ENCODE measurements at regions not wholly inside any gene's neighbourhood (a gene's known extent, or its start where the extent isn't known, plus 50 kb on each side); places are given as distances from the start of the nearest gene placed in this dataset.
A peak's percentile ranks its signal among the peaks of the same experiment; 100 is the strongest.

GRCh38 chr21:35924714-35925301 is 135.5 kb downstream of the SETD4 start:
- intact Hi-C loops (cut with micrococcal nuclease) = no loop called here
- TF ChIP-seq, protein P1, sequence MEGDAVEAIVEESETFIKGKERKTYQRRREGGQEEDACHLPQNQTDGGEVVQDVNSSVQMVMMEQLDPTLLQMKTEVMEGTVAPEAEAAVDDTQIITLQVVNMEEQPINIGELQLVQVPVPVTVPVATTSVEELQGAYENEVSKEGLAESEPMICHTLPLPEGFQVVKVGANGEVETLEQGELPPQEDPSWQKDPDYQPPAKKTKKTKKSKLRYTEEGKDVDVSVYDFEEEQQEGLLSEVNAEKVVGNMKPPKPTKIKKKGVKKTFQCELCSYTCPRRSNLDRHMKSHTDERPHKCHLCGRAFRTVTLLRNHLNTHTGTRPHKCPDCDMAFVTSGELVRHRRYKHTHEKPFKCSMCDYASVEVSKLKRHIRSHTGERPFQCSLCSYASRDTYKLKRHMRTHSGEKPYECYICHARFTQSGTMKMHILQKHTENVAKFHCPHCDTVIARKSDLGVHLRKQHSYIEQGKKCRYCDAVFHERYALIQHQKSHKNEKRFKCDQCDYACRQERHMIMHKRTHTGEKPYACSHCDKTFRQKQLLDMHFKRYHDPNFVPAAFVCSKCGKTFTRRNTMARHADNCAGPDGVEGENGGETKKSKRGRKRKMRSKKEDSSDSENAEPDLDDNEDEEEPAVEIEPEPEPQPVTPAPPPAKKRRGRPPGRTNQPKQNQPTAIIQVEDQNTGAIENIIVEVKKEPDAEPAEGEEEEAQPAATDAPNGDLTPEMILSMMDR (IDR thresholded peaks at IDR 0.05) = no peak
- no peaks in the 10 kb centered on the region for H3K79me2 ChIP-seq (ENCODE audit: insufficient read depth, low read length)
- H3K36me3 ChIP-seq (replicated peaks in 1 of 2; ENCODE audit: control insufficient read depth in 1 of 2, insufficient read depth in 2 of 2, low read length in 2 of 2) = no peaks in the 10 kb centered on the region
- H3K27me3 Mint-ChIP-seq (ENCODE audit: low read depth in 3 of 3) = peaks cover 0 to 5% (median 0%) of the 10 kb centered on the region in 3 donors
- H3K4me1 Mint-ChIP-seq = peaks cover 13% of the 10 kb centered on the region
- no peak overlapping the region for H3K27ac ChIP-seq (ENCODE audit: low read depth in 1 of 2, low read length in 2 of 2)
- peak overlapping the region; percentile 43 for H2AFZ ChIP-seq (ENCODE audit: insufficient read depth, low read depth, low read length, poor library complexity, severe bottlenecking)
- H3K4me2 ChIP-seq (replicated peaks; ENCODE audit: extremely low read depth, low read length, poor library complexity, severe bottlenecking) = no peak overlapping the region
- H3K4me3 ChIP-seq (replicated peaks in 1 of 3; ENCODE audit: low read depth in 2 of 3, low read length in 3 of 3) = no peak overlapping the region
- peak; percentile 48 to 82 (median 61) for DNase-seq
- H3K27ac Mint-ChIP-seq = peak overlapping the region; percentile 3 to 77 (median 57)
- H3K36me3 Mint-ChIP-seq = no peaks in the 10 kb centered on the region
- WGBS (ENCODE audit: insufficient coverage) = 50% methylated on average over 2 of the region's 6 CpGs
- H3K4me3 Mint-ChIP-seq = no peak overlapping the region
- peaks cover 8 to 13% of the 10 kb centered on the region in 2 donors for H3K4me1 ChIP-seq (ENCODE audit: control insufficient read depth in 1 of 2, insufficient read depth in 2 of 2, low read length in 2 of 2)
- no peaks in the 10 kb centered on the region for H3K9me3 ChIP-seq (replicated peaks in 1 of 2; ENCODE audit: control insufficient read depth in 1 of 2, insufficient read depth in 1 of 2, low read length in 2 of 2)
- peaks cover 0 to 3% (median 0%) of the 10 kb centered on the region in 7 donors for H3K9me3 Mint-ChIP-seq
- no peaks in the 10 kb centered on the region for H4K20me1 ChIP-seq (ENCODE audit: insufficient read depth, low read length)
- H3K9ac ChIP-seq (ENCODE audit: insufficient read depth, low read length, poor library complexity, severe bottlenecking) = no peak overlapping the region
- no peaks in the 10 kb centered on the region for H3K27me3 ChIP-seq (ENCODE audit: control insufficient read depth in 2 of 2, insufficient read depth in 2 of 2, low read length in 2 of 2)

DNA sequence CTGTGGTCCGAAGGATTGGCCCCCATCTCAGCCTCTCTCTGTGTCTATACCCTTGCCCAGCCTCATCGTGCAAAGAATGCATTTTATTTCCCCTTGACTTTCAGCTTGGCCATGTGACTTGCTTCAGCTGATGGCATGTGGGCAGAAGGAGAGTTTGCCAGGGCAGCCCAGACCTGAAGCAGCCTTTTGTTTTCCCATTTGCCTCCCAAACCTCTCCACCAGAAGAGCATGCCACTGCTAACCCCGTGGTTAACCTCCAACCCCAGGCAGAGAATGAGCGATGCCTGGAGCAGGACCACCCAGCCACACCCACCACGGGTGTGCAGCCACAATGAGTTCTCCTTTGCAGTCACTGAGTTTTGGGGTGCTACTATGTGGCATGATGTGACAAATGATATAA is 136.4 kb downstream of the SETD4 start:
- Histone ChIP-seq H3K4me2 (replicated peaks; ENCODE audit: extremely low read depth, low read length, poor library complexity, severe bottlenecking) (no peak overlapping the region), H4K20me1 (ENCODE audit: insufficient read depth, low read length) (no peaks in the 10 kb centered on the region), H3K4me1 (ENCODE audit: control insufficient read depth in 1 of 2, insufficient read depth in 2 of 2, low read length in 2 of 2) (peaks cover 8 to 13% of the 10 kb centered on the region in 2 donors), H3K9me3 (replicated peaks in 1 of 2; ENCODE audit: control insufficient read depth in 1 of 2, insufficient read depth in 1 of 2, low read length in 2 of 2) (peaks cover 0 to 4% of the 10 kb centered on the region in 2 donors), H2AFZ (ENCODE audit: insufficient read depth, low read depth, low read length, poor library complexity, severe bottlenecking) (no peak overlapping the region), H3K27ac (ENCODE audit: low read depth in 1 of 2, low read length in 2 of 2) (no peak overlapping the region), H3K9ac (ENCODE audit: insufficient read depth, low read length, poor library complexity, severe bottlenecking) (no peak overlapping the region), H3K27me3 (ENCODE audit: control insufficient read depth in 2 of 2, insufficient read depth in 2 of 2, low read length in 2 of 2) (no peaks in the 10 kb centered on the region), H3K4me3 (replicated peaks in 1 of 3; ENCODE audit: low read depth in 2 of 3, low read length in 3 of 3) (no peak overlapping the region), H3K36me3 (replicated peaks in 1 of 2; ENCODE audit: control insufficient read depth in 1 of 2, insufficient read depth in 2 of 2, low read length in 2 of 2) (no peaks in the 10 kb centered on the region), H3K79me2 (ENCODE audit: insufficient read depth, low read length) (no peaks in the 10 kb centered on the region)
- H3K27me3 Mint-ChIP-seq (ENCODE audit: low read depth in 3 of 3) = peaks cover 0 to 5% (median 2%) of the 10 kb centered on the region in 3 donors
- TF ChIP-seq, protein P1 (IDR thresholded peaks at IDR 0.05) = no peak
- intact Hi-C loops (cut with micrococcal nuclease) = loop anchor here in 1 of 2 donors (2.0 kb wide), 1 partner anchor 41 kb away; no protein-coding TSS in a partner anchor
- H3K36me3 Mint-ChIP-seq = no peaks in the 10 kb centered on the region
- H3K4me3 Mint-ChIP-seq = no peak overlapping the region
- peaks cover 1 to 6% (median 2%) of the 10 kb centered on the region in 7 donors for H3K9me3 Mint-ChIP-seq
- 80% methylated on average over 1 of the region's 5 CpGs for WGBS (ENCODE audit: insufficient coverage)
- DNase-seq = no peak
- H3K27ac Mint-ChIP-seq = no peak overlapping the region
- H3K4me1 Mint-ChIP-seq = peaks cover 14% of the 10 kb centered on the region

Measured in CD14-positive monocyte (primary cell).